Stimulated activated CD4-positive, alpha-beta T cell treated with anti-CD3 and anti-CD28 coated beads, Interleukin-2, amount 100 ng/mL, for 24 hours (primary cell): ENCODE measurements at regions not wholly inside any gene's neighbourhood (a gene's known extent, or its start where the extent isn't known, plus 50 kb on each side); places are given as distances from the start of the nearest gene placed in this dataset.
A peak's percentile ranks its signal among the peaks of the same experiment; 100 is the strongest.

Source experiments
- DNase-seq, 2 donors: peaks; one replicate each; pipeline ENCODE4 v3.0.0-alpha.2; 2020

- no peak for DNase-seq
Measured at GRCh38 chr12:98360401-98360800, 155.0 kb upstream of the TMPO start.

- no peak for DNase-seq
Measured at GRCh38 chr12:98369581-98369980, 145.8 kb upstream of the TMPO start.

GRCh38 chr12:98370976-98371375, 144.4 kb upstream of the TMPO start:
- DNase-seq: no peak

- no peak for DNase-seq
Measured at GRCh38 chr12:98371419-98371818, 144.0 kb upstream of the TMPO start.

DNA sequence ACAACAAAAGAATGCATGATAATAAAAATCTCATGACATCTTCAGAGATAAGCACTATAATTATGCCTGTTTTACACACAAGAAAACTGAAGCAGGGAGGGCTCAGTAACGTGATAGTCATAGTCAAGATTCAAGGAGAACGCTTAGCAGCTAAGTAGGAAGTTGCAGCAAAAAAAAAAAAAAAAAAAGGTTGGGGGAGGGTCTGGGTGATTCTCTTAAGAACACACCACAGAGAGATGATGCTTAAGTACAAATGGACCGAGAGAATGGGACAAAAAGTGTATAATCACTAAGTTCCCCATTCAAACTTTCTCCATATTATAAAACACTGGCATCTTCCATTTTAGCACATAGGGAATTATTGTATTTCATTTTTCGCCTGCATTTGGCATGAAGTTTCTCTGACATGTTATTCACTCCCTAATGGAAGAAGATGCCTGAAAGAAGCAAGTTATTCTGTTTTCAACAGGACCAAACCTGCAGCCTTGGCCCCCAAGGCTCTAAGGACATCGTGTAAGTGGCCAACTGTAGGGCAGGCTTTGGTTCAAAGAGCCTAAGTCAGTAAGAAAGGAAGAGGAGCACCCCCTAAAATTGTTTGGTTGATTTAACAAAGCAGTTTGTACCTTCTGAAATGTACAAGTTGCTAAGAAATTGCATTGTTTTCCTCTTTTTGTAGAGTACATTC, 142.9 kb upstream of the TMPO start:
- no peak for DNase-seq

DNA sequence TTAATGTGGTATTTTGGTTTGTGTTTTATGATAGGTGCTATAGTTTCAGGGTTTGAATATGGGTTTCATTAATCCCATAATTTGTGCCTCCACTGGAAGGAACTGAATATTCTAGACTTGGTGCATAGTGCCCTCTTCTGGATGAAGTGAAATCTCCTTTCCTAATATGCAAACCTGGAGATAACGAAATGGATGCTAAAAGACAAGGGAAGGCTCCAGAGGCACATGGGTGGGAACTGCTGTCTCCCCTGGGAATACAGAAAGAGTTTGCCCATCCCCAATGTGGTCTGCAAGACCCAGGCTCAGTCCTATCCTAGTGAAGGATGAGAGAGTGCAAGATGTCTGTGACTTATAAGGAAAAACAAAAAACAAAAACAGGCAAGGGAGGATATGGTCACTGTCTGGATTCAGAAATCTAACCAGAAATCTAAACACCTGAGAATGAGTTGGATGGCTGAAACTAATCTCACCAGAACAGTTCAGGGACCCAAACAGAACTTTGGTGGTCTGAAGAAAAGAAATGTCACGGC, 142.3 kb upstream of the TMPO start:
- no peak for DNase-seq

DNA sequence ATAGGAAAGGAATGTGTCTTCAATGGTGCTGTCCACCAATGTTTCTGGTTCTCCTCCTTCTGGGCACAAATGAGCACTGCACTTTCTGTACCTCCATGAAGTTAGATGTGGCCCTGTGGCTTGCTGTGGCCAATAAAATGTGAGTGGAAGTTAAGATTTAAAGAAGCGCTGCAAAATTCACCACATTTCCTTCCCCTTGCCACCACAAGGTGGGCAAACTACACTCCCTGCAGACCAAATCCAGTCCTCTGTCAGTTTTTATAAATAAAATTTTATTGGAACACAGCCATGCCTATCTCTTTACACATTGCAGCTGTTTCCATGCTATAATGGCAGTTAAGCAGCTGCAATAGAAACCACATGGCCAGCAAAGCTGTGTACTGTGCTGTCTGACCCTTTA, 141.4 kb upstream of the TMPO start:
- no peak for DNase-seq

- no peak for DNase-seq
Measured at GRCh38 chr12:98379106-98379505, 136.3 kb upstream of the TMPO start.

DNA sequence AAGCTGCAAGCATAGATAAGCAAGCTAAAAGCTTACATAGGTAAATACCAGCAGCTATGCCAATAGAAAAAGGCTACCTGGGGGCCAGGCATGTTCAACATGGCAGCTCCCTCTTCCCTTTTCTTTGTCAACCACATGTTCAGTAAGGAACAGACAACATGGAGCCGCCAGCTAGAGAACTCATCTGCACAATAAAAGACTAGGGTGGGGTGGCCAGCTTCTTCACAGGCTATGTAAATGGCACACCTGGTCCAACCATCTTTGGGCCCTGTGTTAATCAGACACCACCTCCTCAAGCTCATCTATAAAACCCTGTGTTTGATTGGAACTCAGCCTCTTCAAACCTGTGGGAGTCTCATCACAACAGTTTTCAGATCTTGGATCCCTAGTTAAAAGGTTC, 129.7 kb upstream of the TMPO start:
- no peak for DNase-seq

DNA sequence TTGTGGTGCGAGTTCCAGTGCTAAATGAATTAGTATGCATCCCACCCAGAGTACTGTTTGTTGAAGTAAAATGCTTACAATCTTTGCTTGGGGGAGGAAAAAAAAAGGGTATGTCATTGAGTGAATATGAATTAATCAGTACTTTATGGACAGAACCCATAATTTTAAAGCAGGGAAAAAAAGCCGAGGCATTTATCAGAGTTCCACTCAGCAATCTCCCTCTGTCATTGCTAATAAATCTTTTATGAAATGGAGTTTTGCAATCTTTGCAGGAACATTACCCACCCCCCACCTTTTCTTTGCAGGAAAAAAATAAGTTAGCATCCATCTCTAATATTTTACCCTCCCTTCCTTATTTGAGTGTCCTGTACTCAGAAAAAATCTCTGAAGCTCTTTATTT, 127.9 kb upstream of the TMPO start:
- DNase-seq: no peak

GRCh38 chr12:98388126-98388525, 127.3 kb upstream of the TMPO start:
- DNase-seq: no peak

DNA sequence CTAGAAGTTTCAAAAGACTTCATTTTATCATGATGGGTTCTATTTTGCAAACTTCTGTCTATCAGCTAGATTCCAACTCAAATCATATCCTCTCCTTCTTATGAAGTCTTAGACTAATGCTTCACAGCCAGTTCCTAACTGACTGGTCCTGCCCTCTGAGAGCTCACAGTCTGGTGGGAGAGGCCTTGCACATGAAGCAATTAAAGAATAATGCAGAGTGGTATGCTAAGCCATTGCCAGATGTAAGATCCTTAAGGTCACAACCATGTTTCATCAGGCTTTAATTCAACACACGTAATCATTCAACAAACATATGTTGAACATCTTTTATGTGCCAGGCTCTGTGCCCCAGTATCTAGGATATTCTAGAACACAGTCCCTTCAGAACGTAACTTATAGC, 125.8 kb upstream of the TMPO start:
- no peak for DNase-seq

- DNase-seq: peak; percentile 85 to 86
Measured at GRCh38 chr12:98397323-98398105, 117.9 kb upstream of the TMPO start.

GRCh38 chr12:98399532-98399931, 115.9 kb upstream of the TMPO start:
- DNase-seq: peak; percentile 66 to 68

GRCh38 chr12:98401427-98401826, 114.0 kb upstream of the TMPO start:
- DNase-seq: no peak

GRCh38 chr12:98402091-98402490, 113.3 kb upstream of the TMPO start:
- DNase-seq: no peak

DNA sequence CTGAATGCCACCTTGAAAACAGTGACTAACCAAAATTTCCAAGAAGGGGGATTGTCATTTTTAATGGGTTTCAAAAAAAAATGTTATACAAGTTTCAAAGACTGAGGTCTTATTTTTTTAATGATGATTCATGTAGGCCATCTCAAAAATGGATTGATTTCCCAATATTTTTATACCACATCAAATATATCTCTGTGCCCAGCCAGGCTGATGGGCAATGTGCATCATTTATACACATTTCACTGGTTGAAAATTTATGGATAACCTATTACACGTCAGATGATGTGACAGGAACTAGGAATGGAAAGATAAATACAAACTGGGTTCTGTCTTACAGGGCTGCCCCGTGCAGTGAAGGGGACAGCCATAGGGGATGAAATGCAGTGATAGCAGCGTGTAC, 112.7 kb upstream of the TMPO start:
- no peak for DNase-seq

- DNase-seq: no peak
Measured at GRCh38 chr12:98403385-98403784, 112.0 kb upstream of the TMPO start.

- no peak for DNase-seq
Measured at GRCh38 chr12:98403936-98404335, 111.5 kb upstream of the TMPO start.

- no peak for DNase-seq
Measured at GRCh38 chr12:98405805-98406366, 109.5 kb upstream of the TMPO start.

DNA sequence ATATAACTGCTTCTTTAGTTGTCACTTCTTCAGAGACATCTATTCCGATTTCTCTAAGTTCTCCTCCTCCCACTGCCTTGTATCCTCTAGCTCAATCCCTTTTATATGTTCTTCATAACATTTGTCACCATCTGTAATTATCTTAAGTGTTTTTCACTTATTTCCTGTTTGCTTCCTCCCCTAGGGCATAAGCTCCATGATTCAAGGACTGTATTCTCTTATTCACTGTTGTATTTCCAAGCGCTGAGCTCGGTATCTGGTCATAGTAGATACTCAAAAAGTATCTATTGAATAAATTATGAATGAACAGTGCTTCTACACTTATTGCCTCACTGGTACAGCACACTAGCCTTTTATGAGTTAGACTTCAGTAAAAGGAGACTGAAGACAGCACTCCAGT, 109.0 kb upstream of the TMPO start:
- no peak for DNase-seq

DNA sequence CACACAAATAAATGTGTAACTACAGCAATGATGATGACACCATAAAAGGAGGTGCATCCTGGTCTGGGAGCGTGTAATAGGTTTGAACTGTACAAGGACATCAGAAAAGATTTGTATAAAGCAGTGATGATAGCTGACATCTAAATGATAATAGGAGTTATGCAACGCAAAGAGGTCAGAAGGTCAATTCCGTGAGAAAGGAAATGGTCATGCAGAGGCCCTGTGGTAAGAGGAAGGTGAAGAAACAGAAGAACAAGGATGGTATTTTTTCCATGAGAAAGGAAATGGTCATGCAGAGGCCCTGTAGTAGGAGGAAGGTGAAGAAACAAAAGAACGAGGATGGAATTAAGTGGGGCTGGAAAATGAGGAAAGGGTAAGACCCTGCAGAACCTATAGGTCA, 106.7 kb upstream of the TMPO start:
- no peak for DNase-seq

DNA sequence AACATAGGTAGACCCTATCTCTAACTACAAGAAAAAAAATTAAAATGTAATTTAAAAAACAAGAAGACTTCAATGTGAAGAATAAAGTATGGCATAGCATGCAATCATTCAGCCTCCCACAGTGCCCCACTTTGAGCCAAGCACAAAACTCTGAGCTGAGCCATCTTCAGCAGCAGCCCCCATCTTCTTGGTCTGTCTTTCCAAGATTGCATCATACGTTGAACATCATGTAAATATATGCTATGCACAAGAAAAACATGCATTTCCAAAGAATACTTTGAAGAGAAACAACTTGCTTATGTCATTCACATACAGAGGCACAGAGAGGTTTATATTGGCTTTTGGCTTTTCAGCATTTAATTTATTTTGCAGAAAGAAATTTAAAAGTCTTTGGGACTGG, 105.8 kb upstream of the TMPO start:
- DNase-seq: no peak

DNA sequence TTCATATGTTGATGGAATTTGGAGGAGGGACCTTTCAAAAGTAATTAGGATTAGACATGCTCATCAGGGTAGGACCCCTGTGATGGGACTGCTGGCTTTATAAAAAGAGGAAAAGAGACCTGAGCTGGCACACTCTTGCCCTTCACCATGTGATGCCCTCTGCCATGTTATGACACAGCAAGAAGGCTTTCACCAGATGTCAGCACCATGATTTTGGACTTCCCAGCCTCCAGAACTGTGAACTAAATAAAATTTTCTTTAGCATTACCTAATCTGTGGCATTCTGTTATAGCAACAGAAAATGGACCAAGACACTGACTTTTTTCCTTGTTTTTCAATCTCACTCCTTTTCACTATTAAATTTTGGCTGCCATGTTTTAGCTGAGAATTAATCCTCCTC, 105.0 kb upstream of the TMPO start:
- DNase-seq: no peak
